Gastrocnemius medialis (tissue), 4 donors: ENCODE measurements at regions not wholly inside any gene's neighbourhood (a gene's known extent, or its start where the extent isn't known, plus 50 kb on each side); places are given as distances from the start of the nearest gene placed in this dataset.

Experiments
- POLR2A ChIP-seq, 2 donors: fragments of 450-650 bp; IDR thresholded peaks; one replicate each; pipeline ENCODE4 v1.6.1; 2017; ENCODE audit warnings: antibody characterized with exemption in 2 of 2, mild to moderate bottlenecking in 2 of 2, moderate library complexity in 2 of 2
- TF ChIP-seq, protein P1 (sequence below), 5 experiments: fragments of 450-650 bp in 3 of 5; fragments of 200-600 bp in 2 of 5; sonication (generic) in 2 of 5; IDR thresholded peaks in 4 of 5; conservative IDR thresholded peaks in 1 of 5; 1 replicate in 4 of 5; 2 replicates in 1 of 5; pipeline ENCODE4 v1.5.1; 2016 to 2019; ENCODE audit warnings: antibody characterized with exemption in 5 of 5, mild to moderate bottlenecking in 3 of 5, moderate library complexity in 3 of 5

DNA sequence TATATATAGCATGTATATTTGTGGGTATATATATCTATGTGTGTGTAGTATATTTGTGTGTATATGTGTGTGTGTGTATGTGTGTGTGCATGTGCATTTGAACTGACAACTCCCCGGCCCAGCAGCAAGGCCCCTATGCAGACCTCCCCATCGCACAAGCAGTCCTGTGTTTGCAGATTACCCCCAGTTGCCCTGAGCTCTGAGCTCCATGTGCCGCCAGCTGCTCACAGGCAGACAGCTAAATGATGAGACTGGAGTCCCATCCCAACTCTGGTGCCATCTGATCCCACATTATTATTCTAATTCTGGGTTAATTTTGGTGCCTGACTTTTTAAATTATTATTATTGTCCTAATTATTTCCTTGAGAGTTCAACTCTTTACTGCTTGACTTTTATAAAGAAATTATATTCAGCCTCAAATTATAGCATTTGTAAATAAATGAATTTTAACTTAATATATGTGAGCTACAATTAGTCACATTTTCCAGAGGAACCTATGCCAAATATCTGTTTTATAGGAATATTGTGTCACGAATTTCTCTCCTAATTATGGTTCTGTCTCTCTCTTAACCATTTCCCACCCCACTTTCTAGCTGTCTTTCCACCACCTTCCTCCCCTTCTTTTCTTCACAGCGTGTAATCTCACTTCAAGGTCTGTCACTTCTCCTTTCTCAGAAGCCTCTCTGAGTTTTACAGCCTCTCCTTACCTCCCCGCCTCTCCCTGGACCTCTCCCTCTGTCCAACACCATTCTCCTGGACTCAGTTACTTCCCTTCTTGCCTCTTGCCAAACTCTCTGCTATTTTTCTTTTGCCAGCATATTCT is 90.6 kb upstream of the SYNDIG1 start:
- TF ChIP-seq, protein P1, sequence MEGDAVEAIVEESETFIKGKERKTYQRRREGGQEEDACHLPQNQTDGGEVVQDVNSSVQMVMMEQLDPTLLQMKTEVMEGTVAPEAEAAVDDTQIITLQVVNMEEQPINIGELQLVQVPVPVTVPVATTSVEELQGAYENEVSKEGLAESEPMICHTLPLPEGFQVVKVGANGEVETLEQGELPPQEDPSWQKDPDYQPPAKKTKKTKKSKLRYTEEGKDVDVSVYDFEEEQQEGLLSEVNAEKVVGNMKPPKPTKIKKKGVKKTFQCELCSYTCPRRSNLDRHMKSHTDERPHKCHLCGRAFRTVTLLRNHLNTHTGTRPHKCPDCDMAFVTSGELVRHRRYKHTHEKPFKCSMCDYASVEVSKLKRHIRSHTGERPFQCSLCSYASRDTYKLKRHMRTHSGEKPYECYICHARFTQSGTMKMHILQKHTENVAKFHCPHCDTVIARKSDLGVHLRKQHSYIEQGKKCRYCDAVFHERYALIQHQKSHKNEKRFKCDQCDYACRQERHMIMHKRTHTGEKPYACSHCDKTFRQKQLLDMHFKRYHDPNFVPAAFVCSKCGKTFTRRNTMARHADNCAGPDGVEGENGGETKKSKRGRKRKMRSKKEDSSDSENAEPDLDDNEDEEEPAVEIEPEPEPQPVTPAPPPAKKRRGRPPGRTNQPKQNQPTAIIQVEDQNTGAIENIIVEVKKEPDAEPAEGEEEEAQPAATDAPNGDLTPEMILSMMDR (IDR thresholded peaks at IDR 0.05 in 4 of 5, conservative IDR thresholded peaks at IDR 0.05 in 1 of 5) = no peak
- no peak for TF ChIP-seq POLR2A (IDR thresholded peaks at IDR 0.05)
